GM06990 (cell line): ENCODE measurements at regions not wholly inside any gene's neighbourhood (a gene's known extent, or its start where the extent isn't known, plus 50 kb on each side); places are given as distances from the start of the nearest gene placed in this dataset.

Source experiments
- DNase-seq: peaks from one replicate; pipeline ENCODE4 v3.0.0-alpha.2; 2011; ENCODE audit not compliant: insufficient read length; ENCODE audit errors: extremely low read depth
- H3K27me3 ChIP-seq: replicated peaks from 2 replicates; pipeline ENCODE4 v1.6.0; 2011; ENCODE audit warnings: low read length; ENCODE audit not compliant: control insufficient read depth, insufficient read depth
- H3K36me3 ChIP-seq: 2 replicates; pipeline ENCODE4 v1.5.1; 2011; ENCODE audit warnings: low read length; ENCODE audit not compliant: control insufficient read depth, insufficient read depth
- H3K4me3 ChIP-seq: replicated peaks from 2 replicates; pipeline ENCODE4 v1.5.1; 2011; ENCODE audit warnings: low read depth, mild to moderate bottlenecking, control low read depth, low read length
- CTCF ChIP-seq: IDR thresholded peaks from 2 replicates; pipeline ENCODE4 v1.5.1; 2011; ENCODE audit warnings: low read length, control low read depth, mild to moderate bottlenecking, inconsistent platforms; ENCODE audit not compliant: insufficient read depth, poor library complexity, severe bottlenecking

DNA sequence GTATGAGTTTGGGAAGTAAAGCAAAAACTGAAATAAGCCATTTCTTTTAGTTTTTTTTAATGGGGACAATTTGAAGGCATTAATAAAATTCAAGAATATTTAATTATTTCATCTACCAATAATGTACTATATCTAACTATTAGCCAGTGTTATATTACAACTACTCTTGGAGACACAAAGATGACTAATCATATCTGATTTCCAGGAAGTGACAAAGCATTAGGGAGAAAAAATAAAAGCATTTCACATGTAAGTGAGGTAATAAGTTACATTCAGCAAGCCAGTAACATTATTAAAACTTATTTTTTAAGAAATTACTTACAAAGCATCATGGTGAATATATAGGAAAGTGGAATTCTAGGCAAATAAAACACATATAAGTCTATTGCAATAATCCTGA is 781.3 kb upstream of the NRXN1 start:
- Histone ChIP-seq H3K4me3 (no peak overlapping the region), H3K27me3 (no peaks in the 10 kb centered on the region), H3K36me3 (no peaks in the 10 kb centered on the region)
- DNase-seq = no peak
- TF ChIP-seq CTCF = no peak

- no peak for DNase-seq
- no peaks in the 10 kb centered on the region for H3K36me3 ChIP-seq
- H3K4me3 ChIP-seq = no peak overlapping the region
- TF ChIP-seq CTCF = no peak
- H3K27me3 ChIP-seq = no peaks in the 10 kb centered on the region
These were observed 780.4 kb upstream of the NRXN1 start for GRCh38 chr2:51812138-51812866.

DNA sequence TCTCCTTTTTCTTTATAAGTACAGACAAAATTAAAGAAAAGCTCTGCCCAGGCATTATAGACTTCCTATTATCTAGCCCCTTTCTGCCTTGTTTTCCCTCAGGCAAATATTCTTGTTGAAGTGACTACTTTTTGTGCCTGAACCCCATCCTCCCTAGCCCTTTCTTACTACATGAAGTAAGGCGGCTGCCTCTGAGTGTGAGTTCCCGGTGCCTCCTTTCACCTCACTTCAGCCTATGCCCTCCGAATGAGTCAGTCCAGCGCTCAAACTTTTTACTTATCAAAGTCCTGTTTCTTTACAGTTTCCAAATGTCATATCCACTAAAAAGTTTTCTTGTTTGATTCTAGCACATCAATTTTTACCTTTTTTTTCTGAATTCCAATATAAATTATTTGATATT is 778.3 kb upstream of the NRXN1 start:
- no peak for TF ChIP-seq CTCF
- H3K4me3 ChIP-seq = no peak overlapping the region
- DNase-seq = no peak
- H3K36me3 ChIP-seq = no peaks in the 10 kb centered on the region
- no peaks in the 10 kb centered on the region for H3K27me3 ChIP-seq

DNA sequence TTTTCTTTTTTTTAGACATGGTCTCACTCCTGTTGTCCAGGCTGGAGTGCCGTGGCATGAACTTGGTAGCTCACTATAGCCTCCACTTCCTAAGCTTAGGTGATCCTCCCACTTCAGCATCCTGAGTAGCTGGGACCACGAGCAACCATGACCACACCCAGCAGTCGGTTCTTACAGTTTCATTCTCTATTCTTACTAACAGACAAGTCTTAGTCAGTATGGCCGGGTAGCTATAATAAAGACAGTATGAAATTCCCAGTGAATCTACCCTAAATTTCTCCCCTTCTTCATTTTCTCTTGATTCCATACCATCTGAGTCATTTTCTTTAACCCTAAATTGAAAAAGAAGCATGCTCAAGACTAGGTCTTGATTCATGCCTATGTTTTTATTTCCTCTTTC is 775.3 kb upstream of the NRXN1 start:
- Histone ChIP-seq H3K4me3 (no peak overlapping the region), H3K36me3 (no peaks in the 10 kb centered on the region), H3K27me3 (no peaks in the 10 kb centered on the region)
- no peak for TF ChIP-seq CTCF
- no peak for DNase-seq

DNA sequence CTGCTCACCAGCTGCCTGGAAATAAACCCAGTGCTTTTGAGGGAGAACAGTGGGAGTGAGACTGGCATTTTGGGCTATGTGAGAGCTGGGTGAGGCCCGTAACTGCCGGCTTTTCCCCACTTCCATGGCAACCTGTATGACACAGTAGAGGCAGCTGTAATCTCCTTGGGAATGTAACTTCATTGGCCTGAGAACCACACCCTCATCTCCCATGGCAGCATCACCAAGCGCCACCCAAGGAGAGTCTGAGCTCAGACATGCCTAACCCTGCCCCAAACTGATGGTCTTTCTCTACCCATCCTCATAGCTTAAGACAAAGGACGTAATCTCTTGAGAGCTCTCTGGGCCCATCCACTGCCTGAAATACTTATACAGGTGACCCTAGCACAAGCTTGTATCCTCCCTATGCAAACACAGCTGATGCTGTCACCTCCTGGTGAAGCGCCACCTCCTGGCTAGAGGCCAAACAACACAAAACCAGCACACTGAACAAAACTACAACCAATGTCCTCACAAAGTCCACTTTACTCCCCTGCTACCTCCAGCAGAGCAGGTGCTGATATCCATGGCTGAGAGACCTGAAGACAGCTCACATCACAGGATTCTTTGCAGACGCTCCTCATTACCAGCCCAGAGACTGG is 763.4 kb upstream of the NRXN1 start:
- H3K4me3 ChIP-seq = no peak overlapping the region
- TF ChIP-seq CTCF = no peak
- no peaks in the 10 kb centered on the region for H3K27me3 ChIP-seq
- DNase-seq = no peak
- H3K36me3 ChIP-seq = no peaks in the 10 kb centered on the region
